GM08714 (cell line): ENCODE measurements at regions not wholly inside any gene's neighbourhood (a gene's known extent, or its start where the extent isn't known, plus 50 kb on each side); places are given as distances from the start of the nearest gene placed in this dataset.

Experiments
- H3K4me3 ChIP-seq: fragments of 200-500 bp; sonication (Bioruptor generic); 2 replicates; pipeline ENCODE4 v1.5.1; 2014; ENCODE audit warnings: mild to moderate bottlenecking, low read length, inconsistent platforms
- ZNF274 ChIP-seq: IDR thresholded peaks from 2 replicates; pipeline ENCODE4 v1.6.1; 2012; ENCODE audit warnings: mild to moderate bottlenecking, low read depth, low read length

GRCh38 chr3:19093084-19093483, 55.2 kb upstream of the KCNH8 start:
- H3K4me3 ChIP-seq: no peak overlapping the region
- no peak for TF ChIP-seq ZNF274

GRCh38 chr3:19077388-19077787, 70.9 kb upstream of the KCNH8 start:
- TF ChIP-seq ZNF274: no peak
- H3K4me3 ChIP-seq: no peak overlapping the region

- TF ChIP-seq ZNF274: no peak
- H3K4me3 ChIP-seq: no peak overlapping the region
Measured at GRCh38 chr3:19075037-19075436, 73.3 kb upstream of the KCNH8 start.

GRCh38 chr3:19074257-19074900, 73.9 kb upstream of the KCNH8 start:
- H3K4me3 ChIP-seq: no peak overlapping the region
- no peak for TF ChIP-seq ZNF274

GRCh38 chr3:19073341-19074105, 74.8 kb upstream of the KCNH8 start:
- no peak for TF ChIP-seq ZNF274
- H3K4me3 ChIP-seq: no peak overlapping the region

GRCh38 chr3:19070325-19070724, 78.0 kb upstream of the KCNH8 start:
- TF ChIP-seq ZNF274: no peak
- no peak overlapping the region for H3K4me3 ChIP-seq

GRCh38 chr3:19065027-19065426, 83.3 kb upstream of the KCNH8 start:
- no peak for TF ChIP-seq ZNF274
- H3K4me3 ChIP-seq: no peak overlapping the region

GRCh38 chr3:19063936-19064335, 84.4 kb upstream of the KCNH8 start:
- no peak for TF ChIP-seq ZNF274
- H3K4me3 ChIP-seq: no peak overlapping the region

- no peak overlapping the region for H3K4me3 ChIP-seq
- no peak for TF ChIP-seq ZNF274
Measured at GRCh38 chr3:19060404-19060803, 87.9 kb upstream of the KCNH8 start.

- H3K4me3 ChIP-seq: no peak overlapping the region
- no peak for TF ChIP-seq ZNF274
Measured at GRCh38 chr3:19052874-19053273, 95.4 kb upstream of the KCNH8 start.

GRCh38 chr3:19046440-19046839, 101.9 kb upstream of the KCNH8 start:
- TF ChIP-seq ZNF274: no peak

GRCh38 chr3:19030522-19030839, 117.8 kb upstream of the KCNH8 start:
- no peak for TF ChIP-seq ZNF274
- H3K4me3 ChIP-seq: no peak overlapping the region

More at GRCh38 chr3:19046440-19046839, 101.9 kb upstream of the KCNH8 start:
- H3K4me3 ChIP-seq: no peak overlapping the region

GRCh38 chr3:19029837-19030521, 118.3 kb upstream of the KCNH8 start:
- no peak for TF ChIP-seq ZNF274
- H3K4me3 ChIP-seq: no peak overlapping the region

- TF ChIP-seq ZNF274: no peak
- no peak overlapping the region for H3K4me3 ChIP-seq
Measured at GRCh38 chr3:19025441-19025840, 122.9 kb upstream of the KCNH8 start.

GRCh38 chr3:19022546-19022945, 125.8 kb upstream of the KCNH8 start:
- no peak for TF ChIP-seq ZNF274
- H3K4me3 ChIP-seq: no peak overlapping the region
